ENCODE measurements at regions not wholly inside any gene's neighbourhood (a gene's known extent, or its start where the extent isn't known, plus 50 kb on each side); places are given as distances from the start of the nearest gene placed in this dataset.

DNA sequence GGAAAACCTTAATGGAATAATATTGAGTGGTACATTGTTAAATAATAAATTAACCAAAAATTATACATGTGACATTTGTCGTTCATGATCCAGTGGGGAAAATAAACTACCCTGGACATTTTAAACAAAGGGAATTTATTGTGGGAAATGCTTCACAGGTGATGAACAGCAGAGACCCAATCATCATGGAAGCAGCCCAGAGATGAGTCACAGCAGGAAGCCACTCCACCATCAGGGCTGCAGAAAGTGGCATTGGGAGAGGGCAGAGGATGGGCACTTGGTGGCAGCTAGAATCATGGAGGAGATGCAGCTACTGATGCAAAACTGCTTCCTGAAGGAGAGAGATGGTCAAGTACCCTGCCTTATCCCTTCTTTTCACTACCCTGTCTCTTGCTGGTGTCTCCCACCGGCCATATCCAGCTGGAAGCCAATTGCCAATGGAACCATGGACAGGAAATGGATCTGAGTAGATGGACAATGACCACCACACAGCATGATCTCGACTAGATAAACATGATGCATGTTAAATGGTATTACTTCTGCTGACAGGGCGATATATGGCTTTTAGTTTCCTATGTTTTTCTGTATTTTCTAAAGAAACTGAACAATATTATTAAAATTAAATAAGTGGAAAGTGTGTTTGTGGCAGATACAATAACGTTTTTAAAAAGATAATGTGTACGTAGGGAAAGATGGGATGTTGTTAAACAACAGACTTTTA lies 139.8 kb downstream of the RPIA start:
- H3K36me3 ChIP-seq (ENCODE audit: control insufficient read depth, insufficient read depth, low read length): no peaks in the 10 kb centered on the region
- no peak overlapping the region for H3K4me3 Mint-ChIP-seq (ENCODE audit: unreplicated experiment)
- H3K4me1 ChIP-seq: no peaks in the 10 kb centered on the region
- peaks cover 5% of the 10 kb centered on the region for H3K27me3 Mint-ChIP-seq (ENCODE audit: insufficient read depth, unreplicated experiment)
- ChIA-PET POLR2A (no interaction called here), CTCF (interaction anchor here (1.2 kb wide), 1 partner anchor 26 kb away, joined by 3 read pairs; no protein-coding TSS in a partner anchor)
- DNase-seq: no peak
- no peaks in the 10 kb centered on the region for H3K9me3 Mint-ChIP-seq (ENCODE audit: unreplicated experiment)
- H3K27me3 ChIP-seq (replicated peaks; ENCODE audit: control insufficient read depth, insufficient read depth, low read length): peaks cover 1% of the 10 kb centered on the region; the same call in 1 of the 2 replicates
- no peak overlapping the region for H3K4me3 ChIP-seq (ENCODE audit: low read depth, low read length)
- intact Hi-C loops (cut with micrococcal nuclease; ENCODE audit: unreplicated experiment): no loop called here
- no peaks in the 10 kb centered on the region for H3K4me1 Mint-ChIP-seq (ENCODE audit: low read depth, unreplicated experiment)
- H3K27ac Mint-ChIP-seq (ENCODE audit: unreplicated experiment): no peak overlapping the region
- H3K36me3 Mint-ChIP-seq (ENCODE audit: insufficient read depth, unreplicated experiment): no peaks in the 10 kb centered on the region
- BruUV-seq (replicated peaks): no TSS peak
- no peaks in the 10 kb centered on the region for H3K9me3 ChIP-seq
- TF ChIP-seq, protein P1, sequence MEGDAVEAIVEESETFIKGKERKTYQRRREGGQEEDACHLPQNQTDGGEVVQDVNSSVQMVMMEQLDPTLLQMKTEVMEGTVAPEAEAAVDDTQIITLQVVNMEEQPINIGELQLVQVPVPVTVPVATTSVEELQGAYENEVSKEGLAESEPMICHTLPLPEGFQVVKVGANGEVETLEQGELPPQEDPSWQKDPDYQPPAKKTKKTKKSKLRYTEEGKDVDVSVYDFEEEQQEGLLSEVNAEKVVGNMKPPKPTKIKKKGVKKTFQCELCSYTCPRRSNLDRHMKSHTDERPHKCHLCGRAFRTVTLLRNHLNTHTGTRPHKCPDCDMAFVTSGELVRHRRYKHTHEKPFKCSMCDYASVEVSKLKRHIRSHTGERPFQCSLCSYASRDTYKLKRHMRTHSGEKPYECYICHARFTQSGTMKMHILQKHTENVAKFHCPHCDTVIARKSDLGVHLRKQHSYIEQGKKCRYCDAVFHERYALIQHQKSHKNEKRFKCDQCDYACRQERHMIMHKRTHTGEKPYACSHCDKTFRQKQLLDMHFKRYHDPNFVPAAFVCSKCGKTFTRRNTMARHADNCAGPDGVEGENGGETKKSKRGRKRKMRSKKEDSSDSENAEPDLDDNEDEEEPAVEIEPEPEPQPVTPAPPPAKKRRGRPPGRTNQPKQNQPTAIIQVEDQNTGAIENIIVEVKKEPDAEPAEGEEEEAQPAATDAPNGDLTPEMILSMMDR (IDR thresholded peaks at IDR 0.05; ENCODE audit: insufficient read depth in 1 of 2, low read depth in 1 of 2, low read length in 1 of 2, severe bottlenecking in 1 of 2, unreplicated experiment in 1 of 2): no peak

DNA sequence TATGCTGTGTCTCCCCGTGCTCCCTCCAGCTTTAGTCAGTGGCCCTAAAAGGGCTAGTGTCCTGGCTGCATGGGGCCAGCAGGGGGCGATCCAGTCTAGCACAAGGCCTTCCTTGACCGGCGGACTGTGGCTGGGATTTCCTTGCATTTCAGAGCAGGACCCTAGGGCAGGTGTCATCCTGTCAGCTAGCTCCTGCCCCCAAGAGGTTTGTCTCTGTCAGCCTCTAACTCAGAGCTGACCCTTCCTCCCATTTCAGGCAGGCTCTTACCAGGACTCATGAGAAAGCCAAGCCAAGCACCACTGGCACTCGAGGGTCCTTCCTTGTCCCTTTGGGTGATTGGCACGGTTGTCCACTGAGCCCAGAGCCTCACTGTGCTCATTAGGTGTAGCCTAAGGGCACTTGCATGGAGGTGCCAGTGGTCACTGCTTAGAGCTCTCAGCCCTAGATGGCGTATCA lies 140.3 kb downstream of the RPIA start:
- Histone ChIP-seq H3K36me3 (ENCODE audit: control insufficient read depth, insufficient read depth, low read length) (no peaks in the 10 kb centered on the region), H3K9me3 (no peaks in the 10 kb centered on the region), H3K27me3 (replicated peaks; ENCODE audit: control insufficient read depth, insufficient read depth, low read length) (no peaks in the 10 kb centered on the region), H3K4me3 (ENCODE audit: low read depth, low read length) (no peak overlapping the region), H3K4me1 (no peaks in the 10 kb centered on the region)
- no peak overlapping the region for H3K27ac Mint-ChIP-seq (ENCODE audit: unreplicated experiment)
- ChIA-PET POLR2A (no interaction called here), CTCF (interaction anchor here (0.6 to 1.2 kb wide), 2 partner anchors 9 to 26 kb away, joined by 3 read pairs; no protein-coding TSS in a partner anchor)
- DNase-seq: peak; percentile 60 to 64
- no peaks in the 10 kb centered on the region for H3K4me1 Mint-ChIP-seq (ENCODE audit: low read depth, unreplicated experiment)
- no TSS peak for BruUV-seq (replicated peaks)
- no peaks in the 10 kb centered on the region for H3K9me3 Mint-ChIP-seq (ENCODE audit: unreplicated experiment)
- TF ChIP-seq, protein P1 (IDR thresholded peaks at IDR 0.05; ENCODE audit: insufficient read depth in 1 of 2, low read depth in 1 of 2, low read length in 1 of 2, severe bottlenecking in 1 of 2, unreplicated experiment in 1 of 2): peak; percentile 54 to 66
- no peak overlapping the region for H3K4me3 Mint-ChIP-seq (ENCODE audit: unreplicated experiment)
- intact Hi-C loops (cut with micrococcal nuclease; ENCODE audit: unreplicated experiment): loop anchor here (2.0 kb wide), 1 partner anchor 43 kb away; no protein-coding TSS in a partner anchor
- peaks cover 5% of the 10 kb centered on the region for H3K27me3 Mint-ChIP-seq (ENCODE audit: insufficient read depth, unreplicated experiment)
- H3K36me3 Mint-ChIP-seq (ENCODE audit: insufficient read depth, unreplicated experiment): no peaks in the 10 kb centered on the region

DNA sequence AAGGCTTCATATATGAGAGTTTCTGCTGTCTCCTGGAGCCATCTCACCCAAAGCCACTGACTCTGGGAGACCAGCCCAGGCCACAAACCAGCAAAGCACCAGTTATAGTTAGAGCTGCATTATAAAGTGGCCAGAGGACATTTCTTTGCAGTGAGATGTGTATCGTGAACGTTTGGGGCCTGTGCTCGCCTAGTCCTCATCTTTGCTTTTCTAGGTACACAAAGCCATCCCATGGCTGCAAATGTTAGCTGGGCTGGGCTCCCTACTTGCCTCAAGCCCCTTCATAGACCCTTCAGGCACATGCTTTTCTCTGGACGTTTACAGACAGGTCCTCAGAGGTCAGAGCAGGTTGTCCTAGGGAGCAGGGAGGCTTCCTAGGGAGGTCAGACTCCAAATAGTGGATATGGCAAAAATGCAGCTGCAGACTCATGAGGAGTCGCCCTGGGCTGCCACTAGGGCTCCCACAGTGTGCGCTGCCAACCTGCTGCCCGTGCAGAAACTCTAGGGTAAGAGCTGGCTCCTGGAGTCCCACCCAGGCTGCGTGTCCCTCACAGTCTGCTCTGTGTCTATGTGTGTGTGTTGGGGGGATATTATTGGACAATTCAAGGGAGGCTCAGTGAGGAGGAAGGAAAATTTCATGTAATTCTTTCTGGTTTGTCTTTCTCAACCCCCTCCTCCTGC lies 141.0 kb downstream of the RPIA start:
- H3K4me1 ChIP-seq: no peaks in the 10 kb centered on the region
- Mint-ChIP-seq H3K4me3 (ENCODE audit: unreplicated experiment) (no peak overlapping the region), H3K4me1 (ENCODE audit: low read depth, unreplicated experiment) (no peaks in the 10 kb centered on the region), H3K27me3 (ENCODE audit: insufficient read depth, unreplicated experiment) (peaks cover 3% of the 10 kb centered on the region), H3K36me3 (ENCODE audit: insufficient read depth, unreplicated experiment) (no peaks in the 10 kb centered on the region), H3K27ac (ENCODE audit: unreplicated experiment) (no peak overlapping the region), H3K9me3 (ENCODE audit: unreplicated experiment) (no peaks in the 10 kb centered on the region)
- ChIA-PET POLR2A (no interaction called here), CTCF (interaction anchor here (0.6 to 1.2 kb wide), 3 partner anchors 9 to 111 kb away, joined by 3 read pairs; no protein-coding TSS in a partner anchor)
- no peak for DNase-seq
- no peak overlapping the region for H3K4me3 ChIP-seq (ENCODE audit: low read depth, low read length)
- no peaks in the 10 kb centered on the region for H3K9me3 ChIP-seq
- BruUV-seq (replicated peaks): no TSS peak
- intact Hi-C loops (cut with micrococcal nuclease; ENCODE audit: unreplicated experiment): loop anchor here (2.0 kb wide), 1 partner anchor 42 kb away; no protein-coding TSS in a partner anchor
- H3K27me3 ChIP-seq (replicated peaks; ENCODE audit: control insufficient read depth, insufficient read depth, low read length): no peaks in the 10 kb centered on the region
- TF ChIP-seq, protein P1 (IDR thresholded peaks at IDR 0.05; ENCODE audit: insufficient read depth in 1 of 2, low read depth in 1 of 2, low read length in 1 of 2, severe bottlenecking in 1 of 2, unreplicated experiment in 1 of 2): no peak
- no peaks in the 10 kb centered on the region for H3K36me3 ChIP-seq (ENCODE audit: control insufficient read depth, insufficient read depth, low read length)
